ENCODE measurements at regions not wholly inside any gene's neighbourhood (a gene's known extent, or its start where the extent isn't known, plus 50 kb on each side); places are given as distances from the start of the nearest gene placed in this dataset.

- no peak for TF ChIP-seq CTCF (IDR thresholded peaks at IDR 0.05)
- no peak for TF ChIP-seq POLR2A (IDR thresholded peaks at IDR 0.05)
- TF ChIP-seq POLR2AphosphoS5 (IDR thresholded peaks at IDR 0.05) = no peak
- TF ChIP-seq EP300 (IDR thresholded peaks at IDR 0.05) = no peak
Measured at GRCh38 chrX:134144231-134144630, 92.8 kb upstream of the CCDC160 start.

All from sigmoid colon (tissue), 4 donors.